ENCODE measurements at regions not wholly inside any gene's neighbourhood (a gene's known extent, or its start where the extent isn't known, plus 50 kb on each side); places are given as distances from the start of the nearest gene placed in this dataset.
A peak's percentile ranks its signal among the peaks of the same experiment; 100 is the strongest.

GRCh38 chrX:69263251-69263820 is 98.1 kb upstream of the PJA1 start:
- no peak for DNase-seq

GRCh38 chrX:69262036-69262936 is 97.0 kb upstream of the PJA1 start:
- peak; percentile 22 for DNase-seq

DNA sequence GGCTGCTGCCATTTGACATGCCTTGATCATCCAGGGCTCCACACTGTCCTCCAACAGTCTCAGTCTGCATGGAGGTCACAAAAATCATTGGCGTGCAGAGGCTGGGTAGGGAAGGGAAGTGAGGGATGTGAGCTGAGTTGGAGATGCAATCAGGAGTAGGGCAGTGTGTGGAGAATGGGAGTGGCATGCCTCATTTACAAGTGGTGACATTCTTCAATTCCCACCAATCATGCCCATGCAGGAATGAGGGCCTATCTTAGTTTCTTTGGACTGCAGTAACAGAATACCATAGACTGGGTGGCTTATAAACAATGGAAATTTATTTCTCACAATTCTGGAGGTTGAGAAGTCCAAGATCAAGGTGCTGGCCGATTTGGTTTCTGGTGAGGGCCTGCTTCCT is 94.9 kb upstream of the PJA1 start:
- DNase-seq: no peak

- DNase-seq: no peak
Observed at GRCh38 chrX:69258893-69259292, 93.6 kb upstream of the PJA1 start.

DNA sequence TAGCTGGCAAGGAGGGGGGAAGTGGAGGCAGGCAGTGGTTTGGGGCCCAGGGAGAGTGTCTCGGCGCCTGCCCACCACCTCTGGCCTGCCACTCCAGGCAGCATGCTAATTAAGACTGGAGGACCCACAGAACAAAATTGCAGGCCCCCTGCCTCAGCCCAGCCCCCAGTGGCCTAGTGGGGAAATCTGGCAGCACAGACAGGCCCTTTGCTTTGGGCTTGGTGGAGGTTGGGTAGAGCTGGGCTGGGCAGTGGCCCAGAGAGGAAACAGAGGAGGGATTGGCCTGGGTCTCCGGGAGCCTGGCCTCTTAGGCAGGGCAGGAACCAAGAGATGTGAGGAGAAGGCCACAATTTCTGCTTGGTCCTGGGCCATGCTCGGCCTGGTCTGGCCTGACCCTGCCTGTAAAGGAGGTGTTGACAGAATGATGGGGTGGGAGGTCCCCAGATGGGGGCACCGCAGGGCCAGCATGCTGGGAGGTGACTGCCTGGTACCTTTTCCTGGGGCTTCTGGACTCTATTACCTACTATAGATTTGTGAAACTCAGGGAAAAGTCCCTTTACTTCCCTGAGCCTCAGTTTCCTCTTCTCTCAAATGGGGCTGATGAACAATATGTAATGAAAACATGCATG is 92.4 kb upstream of the PJA1 start:
- DNase-seq: no peak

- no peak for DNase-seq
Observed at GRCh38 chrX:69256291-69256565, 91.0 kb upstream of the PJA1 start.

DNA sequence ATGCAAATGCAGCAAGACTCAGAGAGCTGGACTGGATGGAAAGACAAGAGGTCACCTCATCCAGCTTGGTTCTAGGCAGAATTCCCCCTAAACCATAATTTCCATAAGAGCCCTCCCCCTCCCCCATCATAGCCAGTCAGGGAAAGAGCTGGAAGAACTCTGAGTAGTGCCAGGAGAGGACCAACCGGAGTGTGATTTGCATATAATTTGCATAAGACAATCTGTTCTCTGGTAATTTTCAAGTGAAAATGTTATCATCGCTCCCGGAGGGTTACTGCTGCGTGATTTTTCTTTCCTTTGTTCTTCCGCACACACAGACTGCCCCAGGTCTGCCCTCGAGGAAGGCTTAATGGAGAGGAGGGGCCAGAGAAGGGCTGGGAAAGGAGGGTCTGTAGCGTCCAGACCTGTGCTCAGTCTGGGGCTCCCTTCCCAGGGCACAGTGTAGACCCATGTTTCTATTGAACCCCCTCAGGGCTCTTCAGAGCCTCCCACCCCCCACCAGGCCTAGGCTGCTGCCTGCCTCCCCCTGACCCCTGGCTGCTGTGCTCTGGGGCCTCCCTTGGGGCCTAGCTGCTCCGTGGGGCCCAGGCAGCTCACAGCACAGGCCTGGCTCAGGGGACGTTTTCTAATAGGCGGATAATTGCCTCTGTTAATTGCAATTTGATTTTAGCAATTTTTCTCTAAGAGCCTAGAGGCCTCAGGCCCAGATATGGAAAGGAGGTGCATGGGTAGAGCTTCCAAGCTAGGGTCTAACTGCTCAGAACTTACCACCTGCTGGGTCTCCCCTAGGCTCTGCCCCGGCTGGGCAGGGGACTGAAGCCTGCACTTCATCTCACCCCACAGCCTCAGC is 90.4 kb upstream of the PJA1 start:
- no peak for DNase-seq

DNA sequence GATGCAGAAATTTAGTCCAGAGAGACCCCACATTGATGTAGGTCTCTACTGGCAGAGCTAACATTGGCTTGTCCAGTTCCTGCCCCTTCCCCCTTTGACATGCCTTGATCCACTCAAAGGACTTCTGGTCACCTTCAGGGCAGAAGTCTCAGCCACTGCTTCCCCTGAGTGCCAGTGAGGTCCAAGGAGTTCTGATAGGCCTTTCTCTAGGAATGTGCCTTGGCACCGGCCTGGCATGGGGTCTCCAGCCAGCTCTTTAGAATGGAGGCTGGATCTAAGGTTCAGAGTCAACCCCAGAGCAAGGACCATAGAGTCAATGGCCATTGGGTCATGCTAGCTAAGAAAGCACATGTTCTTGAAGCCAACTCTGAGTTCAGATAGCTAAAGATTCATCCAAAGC is 88.6 kb upstream of the PJA1 start:
- no peak for DNase-seq

DNA sequence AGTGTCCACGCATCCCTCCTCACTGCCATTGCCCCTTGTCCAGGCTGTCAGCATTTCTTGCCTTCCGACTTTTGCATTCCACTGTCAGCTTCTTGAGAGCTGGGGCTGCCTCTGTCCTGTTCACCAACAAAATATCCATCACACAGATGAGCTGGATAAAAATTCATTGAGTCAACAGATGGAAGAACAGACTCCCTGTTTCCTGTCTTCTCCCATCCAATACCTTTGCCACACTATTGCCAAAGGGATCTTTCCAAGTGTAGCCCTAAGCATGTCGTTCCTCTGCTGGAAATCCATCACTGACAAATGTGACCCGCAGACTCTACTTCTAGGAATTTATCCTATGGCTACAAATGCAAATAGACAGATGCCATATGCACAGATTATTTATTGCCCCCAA is 78.0 kb upstream of the PJA1 start:
- DNase-seq: no peak

DNA sequence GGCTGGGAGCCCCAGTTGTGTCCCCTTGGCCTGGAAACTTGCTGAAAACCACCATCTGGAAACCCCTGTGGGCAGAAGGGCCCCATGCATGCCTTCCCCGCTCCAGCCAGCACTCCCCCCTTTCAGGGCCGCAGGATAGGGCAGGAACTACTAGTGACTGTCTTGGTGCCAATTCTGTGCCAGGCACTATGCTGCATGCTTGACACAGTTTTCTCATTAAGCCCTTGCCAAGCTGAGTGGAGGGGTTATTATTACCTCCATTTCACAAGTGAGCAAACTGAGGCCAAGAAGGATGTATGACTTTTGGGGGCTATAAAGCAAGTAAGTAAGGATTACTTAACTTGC is 73.6 kb upstream of the PJA1 start:
- DNase-seq: no peak

- DNase-seq: no peak
Observed at GRCh38 chrX:69238114-69238886, 73.0 kb upstream of the PJA1 start.

DNA sequence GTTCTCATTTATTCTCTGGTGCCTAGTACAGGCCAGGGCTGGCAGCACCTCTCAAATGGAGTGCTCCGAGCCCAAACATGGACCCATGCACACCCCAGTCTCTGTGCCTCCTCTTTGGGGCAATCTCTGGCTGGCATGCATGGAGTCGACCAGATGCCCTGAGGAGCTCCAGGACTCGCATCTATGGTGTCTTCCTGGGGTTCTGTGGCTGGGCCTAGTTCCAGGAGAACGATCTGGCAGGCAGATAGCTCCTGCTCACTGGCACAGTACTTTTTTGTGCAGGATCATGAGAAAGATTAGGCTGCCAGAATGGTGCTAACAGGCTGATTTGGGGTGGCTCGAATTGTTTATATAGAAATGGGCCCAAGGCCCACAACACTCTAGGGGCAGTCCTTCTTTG is 72.0 kb upstream of the PJA1 start:
- DNase-seq: no peak

GRCh38 chrX:69236641-69237040 is 71.4 kb upstream of the PJA1 start:
- DNase-seq: no peak

GRCh38 chrX:69234624-69235023 is 69.4 kb upstream of the PJA1 start:
- DNase-seq: no peak

GRCh38 chrX:69232945-69233344 is 67.7 kb upstream of the PJA1 start:
- peak; percentile 65 for DNase-seq

DNA sequence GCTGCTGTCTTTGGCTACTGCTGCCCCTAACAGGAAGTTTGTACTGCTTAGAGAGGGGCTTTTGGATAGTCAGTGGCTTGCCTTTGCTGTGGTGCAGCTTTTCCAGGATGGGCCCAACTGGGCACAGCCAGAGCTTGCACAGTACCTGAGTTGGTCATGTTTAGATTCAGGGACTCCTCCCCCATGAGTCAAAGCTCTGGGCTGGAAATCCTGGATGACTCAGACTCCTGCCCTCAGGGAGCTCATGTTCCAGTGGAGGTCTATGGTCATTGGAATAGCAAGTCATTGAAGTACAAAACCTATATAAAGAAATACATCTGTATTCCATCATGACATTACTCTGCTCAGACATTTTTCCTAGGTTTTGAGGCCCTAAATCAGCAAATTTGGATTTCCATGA is 66.7 kb upstream of the PJA1 start:
- no peak for DNase-seq

DNA sequence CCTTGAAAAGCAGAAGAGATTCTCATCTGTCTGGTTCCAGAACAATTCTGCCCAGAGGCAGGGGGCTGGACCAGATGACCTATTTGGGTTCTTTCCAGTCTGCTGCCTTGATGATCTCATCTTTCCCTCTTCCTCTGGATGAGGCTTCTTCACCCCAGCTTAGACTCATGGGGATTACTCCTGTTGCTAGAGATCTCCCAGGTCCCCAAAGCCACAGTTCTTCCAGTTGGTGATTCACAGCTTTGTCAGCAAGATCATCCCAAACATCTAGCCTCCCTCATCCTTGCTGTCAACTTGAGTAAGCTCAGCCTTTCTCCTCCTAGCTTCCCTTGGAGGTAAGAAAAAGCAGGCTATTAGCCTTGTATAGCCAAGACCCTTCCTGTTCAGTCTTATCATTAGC is 64.2 kb upstream of the PJA1 start:
- DNase-seq: no peak

DNA sequence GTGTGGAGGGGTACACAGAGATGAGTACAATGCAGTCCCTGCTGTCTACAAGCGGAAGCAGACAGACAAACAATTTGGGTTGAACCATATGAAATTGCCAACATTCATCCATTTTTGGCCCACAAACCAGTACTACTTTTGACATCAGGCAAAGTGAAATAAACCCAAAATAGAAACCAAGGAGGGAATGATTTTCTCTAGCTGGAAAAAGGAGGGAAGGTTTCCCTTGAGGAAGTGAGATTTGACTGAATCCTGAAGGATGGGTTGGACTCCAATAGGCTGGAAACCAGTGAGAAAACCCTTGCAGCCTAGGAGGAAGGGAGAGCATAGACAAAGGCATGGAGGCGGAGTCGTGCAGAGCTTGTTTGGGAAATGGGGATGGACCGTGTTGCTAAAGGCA is 63.5 kb upstream of the PJA1 start:
- DNase-seq: no peak

DNA sequence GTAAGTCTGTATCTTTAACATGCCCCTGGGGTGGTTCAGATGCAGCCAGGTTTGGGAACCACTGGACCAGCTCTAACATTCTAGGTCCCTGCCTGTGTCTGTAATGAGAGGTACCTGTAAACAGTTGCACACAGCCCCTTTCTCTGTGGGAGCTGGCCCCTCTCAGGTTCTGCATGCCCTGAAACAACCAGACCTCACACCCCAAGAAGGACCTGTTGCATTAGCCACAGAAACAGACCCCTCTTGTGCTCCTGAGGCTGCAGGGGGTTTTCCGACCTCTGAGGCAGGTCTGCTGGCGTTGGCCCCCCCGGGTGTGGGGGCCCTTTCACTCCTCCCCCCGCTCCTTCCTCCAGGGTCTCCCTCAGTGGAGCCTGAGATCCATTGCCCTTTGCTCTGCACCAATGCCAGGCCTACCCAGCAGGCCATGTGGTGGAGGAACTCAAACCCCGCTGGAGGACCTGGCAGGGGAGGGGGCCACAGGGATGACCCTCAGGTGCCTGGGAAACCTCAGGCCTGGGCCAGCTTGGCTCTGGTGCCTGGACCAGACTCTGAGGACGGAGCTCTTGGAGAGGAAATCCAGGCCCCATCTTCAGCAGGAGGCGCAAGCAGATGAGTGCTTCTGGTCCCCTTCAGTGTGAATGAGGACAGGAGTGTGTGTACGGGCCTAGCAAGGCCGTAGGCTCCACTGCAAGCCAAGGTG is 61.4 kb upstream of the PJA1 start:
- no peak for DNase-seq

GRCh38 chrX:69222103-69223090 is 57.1 kb upstream of the PJA1 start:
- DNase-seq: peak; percentile 62

Data from OCI-M1 (cell line).